AG04450 (cell line): ENCODE measurements at regions not wholly inside any gene's neighbourhood (a gene's known extent, or its start where the extent isn't known, plus 50 kb on each side); places are given as distances from the start of the nearest gene placed in this dataset.

Experiments used
- CTCF ChIA-PET: fragments of 300-600, 350-600 bp; formaldehyde crosslinking; extraction: SDS; loops from one replicate; lab custom pipeline; 2022; ENCODE audit warnings: antibody characterized with exemption, inconsistent platforms; lab: Charles Lee
- POLR2A ChIA-PET: fragments of 350-600 bp; formaldehyde crosslinking; extraction: SDS; loops from one replicate; lab custom pipeline; 2021; ENCODE audit warnings: antibody characterized with exemption, inconsistent platforms; lab: Yijun Ruan, JAX
- DNase-seq: peaks from one replicate; pipeline ENCODE4 v3.0.0-alpha.2; 2011; ENCODE audit warnings: low read depth, low spot score
- H3K27ac ChIP-seq: one replicate; pipeline ENCODE4 v1.5.1; 2012; ENCODE audit warnings: low read depth, low read length, control low read depth
- H3K27me3 ChIP-seq: one replicate; pipeline ENCODE4 v1.6.0; 2012; ENCODE audit warnings: low read length; ENCODE audit not compliant: control insufficient read depth, insufficient read depth
- H3K4me3 ChIP-seq: 2 replicates; pipeline ENCODE4 v1.5.1; 2011; ENCODE audit warnings: mild to moderate bottlenecking, low read depth, low read length, control low read depth
- H3K9me3 ChIP-seq: 2 replicates; pipeline ENCODE4 v1.5.1; 2012; ENCODE audit warnings: low read length; ENCODE audit not compliant: control insufficient read depth, insufficient read depth
- CTCF ChIP-seq: IDR thresholded peaks from 2 replicates; pipeline ENCODE4 v1.5.1; 2011; ENCODE audit warnings: low read depth, low read length, control low read depth, inconsistent platforms

- H3K4me3 ChIP-seq = no peak overlapping the region
- no peak for DNase-seq
- POLR2A ChIA-PET = interaction anchor here (0.6 kb wide), 1 partner anchor 13 kb away, joined by 4 read pairs; no protein-coding TSS in a partner anchor
- H3K9me3 ChIP-seq = peaks cover 5% of the 10 kb centered on the region; the same call in 1 of the 2 replicates
- CTCF ChIA-PET = interaction anchor here (0.6 to 1.8 kb wide), 2 partner anchors 17 to 56 kb away, joined by 5 to 8 read pairs; no protein-coding TSS in a partner anchor
- H3K27ac ChIP-seq = no peak overlapping the region
- no peaks in the 10 kb centered on the region for H3K27me3 ChIP-seq
- no peak for TF ChIP-seq CTCF
These were observed 118.6 kb downstream of the PROX1 start for GRCh38 chr1:214106375-214106774.

- Histone ChIP-seq H3K4me3 (peak overlapping the region; percentile 46), H3K27ac (peak overlapping the region; percentile 11), H3K27me3 (no peaks in the 10 kb centered on the region), H3K9me3 (peaks cover 5% of the 10 kb centered on the region; the same call in 1 of the 2 replicates)
- TF ChIP-seq CTCF = no peak
- POLR2A ChIA-PET = no interaction called here
- DNase-seq = no peak
- CTCF ChIA-PET = interaction anchor here (0.6 kb wide), 1 partner anchor 15 kb away, joined by 4 read pairs; no protein-coding TSS in a partner anchor
These were observed 119.7 kb downstream of the PROX1 start for GRCh38 chr1:214107322-214108096.

- DNase-seq = no peak
- Histone ChIP-seq H3K27ac (no peak overlapping the region), H3K4me3 (no peak overlapping the region), H3K27me3 (no peaks in the 10 kb centered on the region), H3K9me3 (peaks cover 5% of the 10 kb centered on the region; the same call in 1 of the 2 replicates)
- CTCF ChIA-PET = interaction anchor here (0.6 to 1.1 kb wide), 3 partner anchors 15 to 221 kb away, joined by 4 to 6 read pairs (median 5); no protein-coding TSS in a partner anchor
- POLR2A ChIA-PET = no interaction called here
- no peak for TF ChIP-seq CTCF
These were observed 120.3 kb downstream of the PROX1 start for GRCh38 chr1:214108097-214108446.

- no peak for DNase-seq
- Histone ChIP-seq H3K4me3 (no peak overlapping the region), H3K27ac (no peak overlapping the region), H3K9me3 (no peaks in the 10 kb centered on the region), H3K27me3 (peaks cover 2% of the 10 kb centered on the region)
- CTCF ChIA-PET = no interaction called here
- POLR2A ChIA-PET = no interaction called here
- TF ChIP-seq CTCF = no peak
These were observed 124.0 kb downstream of the PROX1 start for GRCh38 chr1:214111796-214112195.

- H3K4me3 ChIP-seq = no peak overlapping the region
- no peak overlapping the region for H3K27ac ChIP-seq
- H3K9me3 ChIP-seq = peaks cover 7% of the 10 kb centered on the region
- TF ChIP-seq CTCF = no peak
- ChIA-PET CTCF (interaction anchor here (0.6 kb wide), 1 partner anchor 145 kb away, joined by 3 read pairs; no protein-coding TSS in a partner anchor), POLR2A (no interaction called here)
- peaks cover 2% of the 10 kb centered on the region for H3K27me3 ChIP-seq
- no peak for DNase-seq
These were observed 128.5 kb downstream of the PROX1 start for GRCh38 chr1:214116258-214116657.
